Endothelial cell of umbilical vein (primary cell): ENCODE measurements at regions not wholly inside any gene's neighbourhood (a gene's known extent, or its start where the extent isn't known, plus 50 kb on each side); places are given as distances from the start of the nearest gene placed in this dataset.
"Not testable (repeated sequence)": the region's sequence is repeated elsewhere in the genome, so short reads cannot be mapped to it uniquely, and the experiment has no call there.

Source experiments
- BruUV-seq: library from RNA; stranded (reverse); fragments of 400-500 nt; replicated peaks from 2 replicates; lab custom pipeline; 2021; lab: Mats Ljungman, UMichigan
- CTCF ChIA-PET: fragments of 300-600, 350-600 bp; sonication (Branson Sonifier 250); formaldehyde crosslinking; loops from one replicate; lab custom pipeline; 2021; ENCODE audit warnings: antibody characterized with exemption, inconsistent platforms; lab: Charles Lee
- POLR2A ChIA-PET: fragments of 300-600, 350-600 bp; sonication (Branson Sonifier 250); formaldehyde crosslinking; loops from one replicate; lab custom pipeline; 2021; ENCODE audit warnings: antibody characterized with exemption, inconsistent platforms; lab: Charles Lee
- DNase-seq: peaks from one replicate; pipeline ENCODE4 v3.0.0-alpha.2; 2011; ENCODE audit warnings: low read depth, low spot score
- FAIRE-seq: peaks from 2 replicates; lab custom pipeline; 2011; peaks lifted over from hg19 to GRCh38; lab: Jason Lieb, UNC
- H2AFZ ChIP-seq: 2 replicates; pipeline ENCODE4 v1.6.0; 2012; ENCODE audit warnings: low read depth, low read length, control low read depth, inconsistent platforms
- H3K27ac ChIP-seq: 2 replicates; pipeline ENCODE4 v1.5.1; 2011; ENCODE audit warnings: low read depth, mild to moderate bottlenecking, control low read depth, low read length, moderate library complexity; ENCODE audit not compliant: insufficient read depth
- H3K27me3 ChIP-seq, 2 experiments: 2 replicates each; pipeline versions ENCODE4 v1.6.0 to v1.6.1; 2011; ENCODE audit warnings: low read length in 2 of 2, mixed read lengths in 1 of 2; ENCODE audit not compliant: control insufficient read depth in 2 of 2, insufficient read depth in 2 of 2
- H3K36me3 ChIP-seq, 2 experiments: 2 replicates in 1 of 2; 3 replicates in 1 of 2; pipeline ENCODE4 v1.5.1; 2011; ENCODE audit warnings: low read length in 2 of 2, mild to moderate bottlenecking in 1 of 2, moderate library complexity in 1 of 2; ENCODE audit not compliant: control insufficient read depth in 2 of 2, insufficient read depth in 2 of 2; ENCODE audit errors: extremely low read depth in 1 of 2
- H3K4me1 ChIP-seq: 3 replicates; pipeline ENCODE4 v1.5.1; 2011; ENCODE audit warnings: mild to moderate bottlenecking, low read length; ENCODE audit not compliant: control insufficient read depth, insufficient read depth; ENCODE audit errors: extremely low read depth
- H3K4me2 ChIP-seq: 2 replicates; pipeline ENCODE4 v1.6.1; 2011; ENCODE audit warnings: low read length, control low read depth, mixed read lengths; ENCODE audit not compliant: insufficient read depth
- H3K4me3 ChIP-seq, 3 experiments: fragments of 200-600 bp in 1 of 3; sonication (generic), shearing (Covaris generic) in 1 of 3; replicated peaks in 1 of 3; 2 replicates each; pipeline ENCODE4 v1.5.1; 2011 to 2016; ENCODE audit warnings: control low read depth in 3 of 3, low read length in 3 of 3, mild to moderate bottlenecking in 2 of 3, inconsistent platforms in 1 of 3, low read depth in 1 of 3, moderate library complexity in 1 of 3; ENCODE audit not compliant: insufficient read depth in 1 of 3
- H3K79me2 ChIP-seq: 2 replicates; pipeline ENCODE4 v1.6.0; 2012; ENCODE audit warnings: low read length, inconsistent platforms; ENCODE audit not compliant: control insufficient read depth, insufficient read depth
- H3K9ac ChIP-seq: replicated peaks from 2 replicates; pipeline ENCODE3; 2011; ENCODE audit warnings: low read length, control low read depth; ENCODE audit not compliant: insufficient read depth; ENCODE audit errors: extremely low read depth
- H3K9me1 ChIP-seq: replicated peaks from 3 replicates; pipeline ENCODE4 v1.6.0; 2011; ENCODE audit warnings: mild to moderate bottlenecking, low read length; ENCODE audit not compliant: control insufficient read depth, insufficient read depth; ENCODE audit errors: extremely low read depth
- H3K9me3 ChIP-seq: replicated peaks from 2 replicates; pipeline ENCODE4 v1.5.1; 2012; ENCODE audit warnings: low read length, inconsistent platforms; ENCODE audit not compliant: control insufficient read depth, insufficient read depth
- H4K20me1 ChIP-seq: replicated peaks from 2 replicates; pipeline ENCODE3; 2011; ENCODE audit warnings: mild to moderate bottlenecking, low read length; ENCODE audit not compliant: control insufficient read depth, insufficient read depth; ENCODE audit errors: extremely low read depth
- EZH2 ChIP-seq: IDR thresholded peaks from 2 replicates; pipeline ENCODE4 v1.6.1; 2012; ENCODE audit warnings: borderline replicate concordance, low read depth, mild to moderate bottlenecking, moderate library complexity, low read length, inconsistent platforms; ENCODE audit not compliant: severe bottlenecking
- FOS ChIP-seq: IDR thresholded peaks from 2 replicates; pipeline ENCODE4 v1.6.1; 2011; ENCODE audit warnings: mild to moderate bottlenecking, low read length, moderate library complexity, borderline replicate concordance; ENCODE audit not compliant: insufficient read depth
- GATA2 ChIP-seq: IDR thresholded peaks from 2 replicates; pipeline ENCODE4 v1.7.0; 2011; ENCODE audit warnings: low read depth, mild to moderate bottlenecking, moderate library complexity, mixed read lengths, low read length; ENCODE audit not compliant: insufficient read length, insufficient read depth
- JUN ChIP-seq: IDR thresholded peaks from 2 replicates; pipeline ENCODE4 v1.6.1; 2011; ENCODE audit warnings: borderline replicate concordance, low read depth; ENCODE audit not compliant: insufficient read length, insufficient read depth
- MAX ChIP-seq: IDR thresholded peaks from 2 replicates; pipeline ENCODE4 v1.6.1; 2011; ENCODE audit not compliant: insufficient read depth, insufficient read length
- MYC ChIP-seq: IDR thresholded peaks from one replicate; pipeline ENCODE4 v1.6.1; 2011; ENCODE audit warnings: mild to moderate bottlenecking, low read depth, low read length
- POLR2A ChIP-seq: IDR thresholded peaks from 2 replicates; pipeline ENCODE4 v1.6.1; 2012; ENCODE audit warnings: low read depth, mild to moderate bottlenecking, control low read depth, low read length
- POLR2AphosphoS5 ChIP-seq: IDR thresholded peaks from 2 replicates; pipeline ENCODE4 v1.6.1; 2012; ENCODE audit warnings: low read depth, mild to moderate bottlenecking, control low read depth, low read length, moderate library complexity; ENCODE audit not compliant: insufficient read depth
- dilution Hi-C: fragments of 300-500 bp; cut with MboI; formaldehyde crosslinking; loops from one replicate; pipeline ENCODE4 v1.15.0; 2019; ENCODE audit warnings: low sequenced_read_pairs; ENCODE audit not compliant: extremely low pct_ligation_motif_present
- intact Hi-C: fragments of 100-400 bp; cut with micrococcal nuclease; formaldehyde crosslinking; loops from one replicate; pipeline ENCODE4 v1.10.0; 2022
- TF ChIP-seq, protein P1 (sequence below), 2 donors: IDR thresholded peaks; 1 replicate in 1 of 2; 2 replicates in 1 of 2; pipeline ENCODE4 v1.5.1; 2011; ENCODE audit warnings: low read length in 2 of 2, mild to moderate bottlenecking in 2 of 2, moderate library complexity in 2 of 2, control low read depth in 1 of 2, inconsistent platforms in 1 of 2, low read depth in 1 of 2; ENCODE audit not compliant: insufficient read depth in 1 of 2; ENCODE audit errors: extremely low read depth in 1 of 2

DNA sequence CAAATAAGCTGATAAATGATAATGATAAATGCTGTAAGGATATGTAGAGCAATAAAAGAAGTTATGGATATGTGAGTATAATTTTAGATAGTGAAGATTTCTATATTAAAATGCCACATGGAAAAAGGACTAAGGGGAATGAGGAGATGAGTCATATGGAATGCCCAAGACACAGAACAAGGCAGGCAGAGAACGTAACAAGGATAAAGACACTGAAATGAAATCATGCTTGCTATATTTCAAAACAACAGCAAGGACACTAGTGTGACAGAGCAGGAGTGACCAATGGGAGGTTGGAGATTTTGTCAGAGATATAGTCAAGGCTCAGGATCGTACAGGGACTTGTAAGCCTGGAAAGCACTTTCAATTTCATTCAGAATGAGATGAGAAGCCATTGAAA is 621.5 kb upstream of the SEMA6D start:
- H3K27me3 ChIP-seq, result peaks cover 0 to 1% of the 10 kb centered on the region in 2 experiments
- no peak overlapping the region for H3K27ac ChIP-seq
- POLR2A ChIA-PET, result no interaction called here
- H3K4me3 ChIP-seq, result no peak overlapping the region
- H3K4me2 ChIP-seq, result no peak overlapping the region
- peak overlapping the region; percentile 48 for H2AFZ ChIP-seq
- TF ChIP-seq POLR2A (no peak), MAX (no peak), JUN (no peak), MYC (no peak), FOS (no peak), POLR2AphosphoS5 (no peak), EZH2 (no peak), GATA2 (no peak)
- TF ChIP-seq, protein P1, sequence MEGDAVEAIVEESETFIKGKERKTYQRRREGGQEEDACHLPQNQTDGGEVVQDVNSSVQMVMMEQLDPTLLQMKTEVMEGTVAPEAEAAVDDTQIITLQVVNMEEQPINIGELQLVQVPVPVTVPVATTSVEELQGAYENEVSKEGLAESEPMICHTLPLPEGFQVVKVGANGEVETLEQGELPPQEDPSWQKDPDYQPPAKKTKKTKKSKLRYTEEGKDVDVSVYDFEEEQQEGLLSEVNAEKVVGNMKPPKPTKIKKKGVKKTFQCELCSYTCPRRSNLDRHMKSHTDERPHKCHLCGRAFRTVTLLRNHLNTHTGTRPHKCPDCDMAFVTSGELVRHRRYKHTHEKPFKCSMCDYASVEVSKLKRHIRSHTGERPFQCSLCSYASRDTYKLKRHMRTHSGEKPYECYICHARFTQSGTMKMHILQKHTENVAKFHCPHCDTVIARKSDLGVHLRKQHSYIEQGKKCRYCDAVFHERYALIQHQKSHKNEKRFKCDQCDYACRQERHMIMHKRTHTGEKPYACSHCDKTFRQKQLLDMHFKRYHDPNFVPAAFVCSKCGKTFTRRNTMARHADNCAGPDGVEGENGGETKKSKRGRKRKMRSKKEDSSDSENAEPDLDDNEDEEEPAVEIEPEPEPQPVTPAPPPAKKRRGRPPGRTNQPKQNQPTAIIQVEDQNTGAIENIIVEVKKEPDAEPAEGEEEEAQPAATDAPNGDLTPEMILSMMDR (IDR thresholded peaks at IDR 0.05; ENCODE audit: extremely low read depth in 1 of 2, insufficient read depth in 1 of 2, low read depth in 1 of 2, low read length in 2 of 2), result no peak
- intact Hi-C loops (no loop called here), dilution Hi-C loops (no loop called here)
- FAIRE-seq (no peak), DNase-seq (peak; percentile 2)
- CTCF ChIA-PET, result no interaction called here
- H3K4me1 ChIP-seq, result no peaks in the 10 kb centered on the region
- no peaks in the 10 kb centered on the region for H3K9me3 ChIP-seq
- H3K79me2 ChIP-seq, result no peaks in the 10 kb centered on the region
- no peaks in the 10 kb centered on the region for H3K36me3 ChIP-seq
- H3K9ac ChIP-seq, result no peak overlapping the region
- BruUV-seq, result no TSS peak
- H4K20me1 ChIP-seq, result no peaks in the 10 kb centered on the region
- H3K9me1 ChIP-seq, result no peaks in the 10 kb centered on the region

- H3K4me1 ChIP-seq, DNase-seq, CTCF ChIA-PET, BruUV-seq, H3K4me2 ChIP-seq, H3K27me3 ChIP-seq, H3K9me3 ChIP-seq, POLR2A ChIA-PET, H3K79me2 ChIP-seq, intact Hi-C loops, H3K9me1 ChIP-seq, H3K9ac ChIP-seq, FAIRE-seq, dilution Hi-C loops, H4K20me1 ChIP-seq, H2AFZ ChIP-seq, H3K27ac ChIP-seq, H3K4me3 ChIP-seq, H3K36me3 ChIP-seq: not testable (repeated sequence)
Observed at GRCh38 chr15:47098526-47098925, 618.8 kb upstream of the SEMA6D start.

GRCh38 chr15:47099801-47100200 is 617.5 kb upstream of the SEMA6D start:
- H3K9me3 ChIP-seq, H3K4me3 ChIP-seq, FAIRE-seq, H3K4me1 ChIP-seq, BruUV-seq, H2AFZ ChIP-seq, H3K9me1 ChIP-seq, CTCF ChIA-PET, H3K27ac ChIP-seq, H3K4me2 ChIP-seq, DNase-seq, H3K27me3 ChIP-seq, H3K36me3 ChIP-seq, dilution Hi-C loops, H4K20me1 ChIP-seq, H3K9ac ChIP-seq, intact Hi-C loops, H3K79me2 ChIP-seq: not testable (repeated sequence)
- POLR2A ChIA-PET, result interaction anchor here (0.9 kb wide), 1 partner anchor 20 kb away, joined by 3 read pairs; no protein-coding TSS in a partner anchor
